NB4 (cell line): ENCODE measurements at regions not wholly inside any gene's neighbourhood (a gene's known extent, or its start where the extent isn't known, plus 50 kb on each side); places are given as distances from the start of the nearest gene placed in this dataset.

Experiments
- DNase-seq: peaks from one replicate; pipeline ENCODE4 v3.0.0; 2010; ENCODE audit warnings: low read depth
- H3K4me3 ChIP-seq: one replicate; pipeline ENCODE4 v1.5.1; 2011; ENCODE audit warnings: mild to moderate bottlenecking, low read depth, low read length, moderate library complexity
- MYC ChIP-seq: IDR thresholded peaks from 2 replicates; pipeline ENCODE4 v1.6.1; 2011; ENCODE audit warnings: low read depth, low read length
- POLR2A ChIP-seq: IDR thresholded peaks from 2 replicates; pipeline ENCODE4 v1.6.1; 2011; ENCODE audit warnings: mild to moderate bottlenecking; ENCODE audit not compliant: insufficient read length; ENCODE audit errors: extremely low read depth
- TF ChIP-seq, protein P1 (sequence below): IDR thresholded peaks from 2 replicates; pipeline ENCODE4 v1.6.1; 2011; ENCODE audit warnings: low read depth, low read length
- TF ChIP-seq, protein P2 (sequence below): IDR thresholded peaks from one replicate; pipeline ENCODE4 v1.5.1; 2012; ENCODE audit warnings: low read depth, low read length

DNA sequence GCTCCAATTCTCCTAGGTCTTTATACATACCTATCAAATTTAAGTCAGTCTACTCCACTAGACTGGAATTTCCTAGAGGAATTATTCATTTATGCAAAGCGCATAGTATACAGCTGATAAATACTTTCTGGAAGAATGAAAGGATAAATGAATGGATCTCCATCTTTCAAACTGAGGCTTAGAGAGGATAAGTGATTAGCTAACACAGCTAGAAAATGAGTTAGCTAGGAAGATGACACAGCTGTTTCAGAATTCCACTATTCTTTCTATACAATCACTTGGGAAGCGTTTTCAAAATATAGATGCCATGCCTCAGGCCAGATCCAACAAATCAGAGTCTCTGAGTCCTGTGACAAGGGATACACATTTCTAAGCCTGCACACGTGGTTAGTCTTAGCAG, 1146.6 kb upstream of the ZEB2 start:
- DNase-seq: no peak
- H3K4me3 ChIP-seq: no peak overlapping the region
- TF ChIP-seq MYC: no peak
- TF ChIP-seq, protein P1, sequence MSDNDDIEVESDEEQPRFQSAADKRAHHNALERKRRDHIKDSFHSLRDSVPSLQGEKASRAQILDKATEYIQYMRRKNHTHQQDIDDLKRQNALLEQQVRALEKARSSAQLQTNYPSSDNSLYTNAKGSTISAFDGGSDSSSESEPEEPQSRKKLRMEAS: no peak
- TF ChIP-seq, protein P2, sequence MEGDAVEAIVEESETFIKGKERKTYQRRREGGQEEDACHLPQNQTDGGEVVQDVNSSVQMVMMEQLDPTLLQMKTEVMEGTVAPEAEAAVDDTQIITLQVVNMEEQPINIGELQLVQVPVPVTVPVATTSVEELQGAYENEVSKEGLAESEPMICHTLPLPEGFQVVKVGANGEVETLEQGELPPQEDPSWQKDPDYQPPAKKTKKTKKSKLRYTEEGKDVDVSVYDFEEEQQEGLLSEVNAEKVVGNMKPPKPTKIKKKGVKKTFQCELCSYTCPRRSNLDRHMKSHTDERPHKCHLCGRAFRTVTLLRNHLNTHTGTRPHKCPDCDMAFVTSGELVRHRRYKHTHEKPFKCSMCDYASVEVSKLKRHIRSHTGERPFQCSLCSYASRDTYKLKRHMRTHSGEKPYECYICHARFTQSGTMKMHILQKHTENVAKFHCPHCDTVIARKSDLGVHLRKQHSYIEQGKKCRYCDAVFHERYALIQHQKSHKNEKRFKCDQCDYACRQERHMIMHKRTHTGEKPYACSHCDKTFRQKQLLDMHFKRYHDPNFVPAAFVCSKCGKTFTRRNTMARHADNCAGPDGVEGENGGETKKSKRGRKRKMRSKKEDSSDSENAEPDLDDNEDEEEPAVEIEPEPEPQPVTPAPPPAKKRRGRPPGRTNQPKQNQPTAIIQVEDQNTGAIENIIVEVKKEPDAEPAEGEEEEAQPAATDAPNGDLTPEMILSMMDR: no peak
- TF ChIP-seq POLR2A: no peak

DNA sequence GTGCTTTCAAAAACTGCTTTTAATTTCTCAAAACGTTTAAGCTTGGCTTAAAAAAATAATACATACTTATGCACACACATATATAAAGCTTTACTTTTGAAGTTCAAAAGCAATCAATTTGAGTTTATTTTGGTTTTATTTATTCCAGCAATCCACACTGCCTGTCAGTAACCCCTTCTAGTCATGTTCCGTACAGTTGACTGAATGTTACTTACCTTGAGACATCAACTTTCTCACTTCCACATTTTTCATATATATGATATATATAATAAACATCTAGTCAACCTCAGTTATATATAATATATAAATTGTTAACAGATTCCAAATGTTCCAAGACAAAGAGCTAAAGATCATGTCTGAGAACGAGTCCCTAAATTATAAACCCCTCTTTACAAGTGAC, 1137.3 kb upstream of the ZEB2 start:
- no peak for TF ChIP-seq POLR2A
- no peak for DNase-seq

DNA sequence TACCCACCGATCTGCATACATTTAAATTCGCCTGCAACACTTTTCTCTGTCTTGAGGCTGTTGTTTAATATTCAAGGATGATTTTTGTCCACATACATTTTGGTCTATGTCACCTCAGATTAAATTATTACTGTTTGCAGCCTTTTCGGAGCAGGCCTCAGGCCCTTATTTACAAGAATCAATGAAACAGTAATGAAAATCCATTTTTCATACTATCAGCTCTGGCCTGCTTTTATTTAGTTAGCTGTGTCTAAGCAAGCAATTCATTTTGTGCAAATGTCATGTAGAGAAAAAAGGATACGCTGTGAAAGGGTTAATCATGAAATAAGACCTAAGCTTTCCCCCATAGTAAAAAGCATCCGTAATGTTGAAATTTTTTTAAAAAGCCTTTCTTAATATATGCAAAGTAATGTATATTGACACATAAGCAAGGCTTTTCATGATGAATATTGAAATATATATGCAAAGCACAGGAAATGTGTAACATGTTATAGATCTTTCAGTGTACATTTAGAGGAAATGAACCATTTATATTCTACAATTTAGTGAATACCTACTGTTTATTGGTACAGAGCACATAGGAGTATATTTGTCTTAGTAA, 1135.3 kb upstream of the ZEB2 start:
- no peak for DNase-seq
- no peak for TF ChIP-seq POLR2A
- TF ChIP-seq, protein P2: no peak
- TF ChIP-seq, protein P1: no peak
- TF ChIP-seq MYC: no peak
- no peak overlapping the region for H3K4me3 ChIP-seq

More for the DNA sequence above, 1137.3 kb upstream of the ZEB2 start:
- H3K4me3 ChIP-seq: no peak overlapping the region

DNA sequence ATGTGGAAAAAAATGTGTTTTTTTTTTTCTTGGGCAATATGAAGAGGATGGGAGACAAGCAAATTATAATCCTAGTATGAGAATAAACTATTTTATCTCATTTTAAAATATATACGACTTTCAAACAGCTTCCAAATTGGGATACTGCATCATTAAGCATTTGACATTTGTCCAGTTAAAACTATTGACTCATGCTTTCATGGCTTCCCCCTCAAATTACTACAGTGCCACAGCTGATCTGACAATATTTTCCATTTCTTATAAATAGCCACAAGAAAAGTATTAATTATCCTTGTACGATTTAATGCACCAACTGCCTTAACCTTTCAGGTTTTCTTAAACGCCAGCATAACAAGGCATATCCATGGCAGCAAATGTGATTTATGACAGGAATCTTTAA, 1134.8 kb upstream of the ZEB2 start:
- TF ChIP-seq, protein P2: no peak
- TF ChIP-seq, protein P1: no peak
- TF ChIP-seq MYC: no peak
- TF ChIP-seq POLR2A: no peak
- no peak for DNase-seq
- no peak overlapping the region for H3K4me3 ChIP-seq

DNA sequence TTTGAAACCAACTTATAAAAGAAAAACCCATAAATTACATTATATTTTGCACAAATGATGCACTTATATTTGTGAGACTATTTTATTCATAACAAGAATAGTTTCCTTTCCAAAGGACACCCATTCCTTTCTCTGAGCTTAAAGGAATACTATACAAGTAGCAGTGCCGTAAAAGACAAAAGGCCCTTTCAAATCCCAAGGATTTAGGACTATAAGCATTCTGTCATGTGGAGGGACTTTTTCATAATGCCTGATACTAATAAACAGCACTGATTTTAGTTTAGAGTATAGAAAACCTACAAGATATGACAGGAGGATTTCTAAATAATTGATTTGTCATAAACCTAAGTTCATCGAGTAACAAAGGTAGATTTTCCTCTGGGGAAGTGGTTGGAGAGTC, 1134.2 kb upstream of the ZEB2 start:
- TF ChIP-seq, protein P2: no peak
- TF ChIP-seq POLR2A: no peak
- TF ChIP-seq, protein P1: no peak
- TF ChIP-seq MYC: no peak
- no peak overlapping the region for H3K4me3 ChIP-seq
- DNase-seq: no peak

DNA sequence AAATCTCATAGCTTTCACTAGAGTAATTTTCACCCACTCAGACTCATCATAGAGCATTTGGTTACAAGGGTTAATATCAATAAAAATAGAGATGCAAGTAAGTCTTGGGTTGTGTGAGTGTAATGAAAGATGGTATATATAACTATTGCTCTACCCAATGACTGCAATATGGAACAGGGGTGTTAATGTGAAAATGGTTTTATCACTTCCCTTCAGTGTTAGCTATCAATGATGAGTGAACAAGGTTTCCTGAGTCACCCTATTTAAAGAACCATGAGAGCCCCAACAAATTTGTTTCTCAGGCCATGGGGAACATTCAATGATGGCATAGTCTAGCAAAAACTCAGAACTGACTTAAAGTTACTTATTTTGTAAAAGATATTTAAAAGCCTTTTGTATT, 1133.6 kb upstream of the ZEB2 start:
- no peak for DNase-seq
- H3K4me3 ChIP-seq: no peak overlapping the region
- TF ChIP-seq, protein P1: no peak
- TF ChIP-seq, protein P2: no peak
- TF ChIP-seq MYC (no peak), POLR2A (no peak)
